ENCODE measurements at regions not wholly inside any gene's neighbourhood (a gene's known extent, or its start where the extent isn't known, plus 50 kb on each side); places are given as distances from the start of the nearest gene placed in this dataset.

GRCh38 chr2:239735829-239736357 lies 289.2 kb downstream of the NDUFA10 start:
- TF ChIP-seq CTCF (conservative IDR thresholded peaks at IDR 0.05 in 1 of 2, IDR thresholded peaks at IDR 0.05 in 1 of 2; ENCODE audit: low read depth in 1 of 2, low read length in 2 of 2): no peak
- no peak for TF ChIP-seq EZH2 (IDR thresholded peaks at IDR 0.05; ENCODE audit: low read length, missing control alignments)
